IPS-NIHi7 (cell line): ENCODE measurements at regions not wholly inside any gene's neighbourhood (a gene's known extent, or its start where the extent isn't known, plus 50 kb on each side); places are given as distances from the start of the nearest gene placed in this dataset.
"Not testable (repeated sequence)": the region's sequence is repeated elsewhere in the genome, so short reads cannot be mapped to it uniquely, and the experiment has no call there.

Experiments used
- DNase-seq: peaks from one replicate; pipeline ENCODE4 v3.0.0; 2012; ENCODE audit warnings: mixed read lengths; ENCODE audit errors: extremely low spot score

DNA sequence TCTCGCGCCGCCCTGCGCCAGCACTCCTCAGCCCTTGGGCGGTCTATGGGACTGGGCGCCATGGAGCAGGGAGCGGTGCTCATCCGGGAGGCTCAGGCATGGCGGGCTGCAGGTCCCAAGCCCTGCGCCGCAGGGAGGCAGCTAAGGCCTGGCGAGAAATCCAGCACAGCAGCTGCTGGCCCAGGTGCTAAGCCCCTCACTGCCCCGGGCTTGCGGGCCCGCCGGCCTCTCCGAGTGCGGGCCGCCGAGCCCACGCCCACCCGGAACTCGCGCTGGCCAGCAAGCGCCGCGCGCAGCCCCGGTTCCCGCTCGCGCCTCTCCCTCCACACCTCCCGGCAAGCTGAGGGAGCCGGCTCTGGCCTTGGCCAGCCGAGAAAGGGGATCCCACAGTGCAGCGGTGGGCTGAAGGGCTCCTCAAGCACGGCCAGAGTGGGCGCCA lies 1517.2 kb downstream of the GRIK2 start:
- not testable (repeated sequence) for DNase-seq

GRCh38 chr6:102907181-102907580 lies 1513.7 kb downstream of the GRIK2 start:
- no peak for DNase-seq

DNA sequence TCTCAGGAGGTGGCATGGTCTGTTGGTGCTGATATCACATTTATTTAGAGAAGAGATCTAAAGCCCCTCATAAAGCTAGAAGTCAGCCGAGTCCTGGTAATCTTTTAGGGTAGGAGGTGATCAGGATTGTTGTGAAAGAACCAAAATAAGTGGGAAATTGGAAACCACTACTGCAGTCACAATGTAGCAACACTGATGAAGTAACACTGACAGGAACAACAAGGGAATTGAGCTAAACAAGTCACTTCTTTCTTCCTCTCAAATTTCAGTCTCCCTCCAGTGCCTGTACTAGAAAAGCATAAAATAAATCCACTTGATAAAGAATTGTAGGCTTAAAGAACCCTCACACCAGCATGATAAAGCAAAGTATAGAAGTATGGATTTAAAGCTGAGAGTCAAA lies 1509.0 kb downstream of the GRIK2 start:
- DNase-seq, result no peak

DNA sequence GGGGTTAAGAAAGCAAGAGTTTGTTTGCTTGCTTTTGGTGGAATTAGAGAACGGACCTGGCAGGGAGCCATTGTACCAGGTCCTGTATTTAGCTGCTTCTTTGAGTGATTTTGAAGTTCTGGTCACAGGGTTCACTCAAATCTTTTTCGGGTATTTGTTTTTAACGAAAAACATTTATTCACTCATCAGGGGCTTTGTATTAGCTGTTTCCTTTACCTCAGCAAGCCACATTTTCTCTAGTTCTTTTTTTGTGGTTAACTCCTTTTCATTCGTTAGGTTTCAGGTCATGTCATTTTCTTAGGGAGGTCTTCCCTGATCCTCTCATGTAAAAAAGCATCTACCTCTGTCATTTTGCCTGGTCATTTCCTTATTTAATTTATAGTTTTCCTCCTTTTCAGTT lies 1502.2 kb downstream of the GRIK2 start:
- DNase-seq, result no peak

- no peak for DNase-seq
These were observed 1491.7 kb downstream of the GRIK2 start for GRCh38 chr6:102885165-102885564.

DNA sequence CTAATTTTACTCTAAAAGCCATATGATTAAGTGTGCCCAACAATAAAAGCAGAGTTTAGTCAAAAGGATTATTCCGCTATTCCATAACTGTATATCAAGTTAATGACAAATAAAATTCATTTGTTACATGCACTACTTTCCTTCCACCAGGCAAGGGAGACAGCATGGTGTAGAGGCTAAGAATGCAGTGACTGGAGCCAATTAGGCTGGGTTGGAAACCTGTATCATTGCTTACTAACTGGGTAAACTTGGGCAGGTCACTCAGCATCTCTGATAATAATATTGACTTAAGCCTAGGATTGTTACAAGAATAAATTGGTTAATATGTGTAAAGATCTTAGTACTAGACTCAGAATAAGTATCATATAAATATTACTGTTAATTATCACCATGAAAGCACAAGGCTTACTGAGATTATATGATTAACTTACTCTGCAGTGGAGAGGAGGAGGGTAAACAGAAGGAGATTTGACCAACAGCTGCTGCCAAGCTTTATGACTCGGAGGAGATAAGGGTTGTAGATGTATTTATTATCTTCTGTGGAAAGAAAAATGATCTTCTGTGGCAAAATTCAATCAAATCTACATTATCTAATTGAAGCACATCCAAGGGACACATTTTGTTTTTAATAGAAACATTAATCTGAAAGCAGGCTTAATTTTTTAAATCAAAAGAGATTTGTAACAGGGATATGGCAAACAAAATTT lies 1459.9 kb downstream of the GRIK2 start:
- no peak for DNase-seq

- no peak for DNase-seq
These were observed 1455.3 kb downstream of the GRIK2 start for GRCh38 chr6:102848796-102849195.

DNA sequence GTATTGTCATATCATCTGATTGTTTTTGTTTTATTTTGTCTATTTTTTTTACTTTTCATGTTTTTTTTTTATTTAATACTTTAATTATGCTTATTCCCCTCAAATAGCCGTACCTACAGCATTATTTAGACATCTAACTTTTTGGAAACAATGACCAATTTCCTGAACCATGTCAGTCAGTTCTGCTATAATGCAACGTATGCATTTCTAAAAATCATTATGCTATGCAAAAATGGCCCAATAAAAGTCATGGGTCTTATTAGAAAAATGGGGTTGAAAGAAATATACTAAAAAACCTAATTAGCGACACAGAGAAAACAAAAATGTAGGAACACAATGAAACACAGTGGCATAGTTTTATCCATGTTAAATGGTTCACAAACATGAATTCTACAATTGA lies 1454.7 kb downstream of the GRIK2 start:
- no peak for DNase-seq

- no peak for DNase-seq
These were observed 1447.6 kb downstream of the GRIK2 start for GRCh38 chr6:102841060-102841459.

DNA sequence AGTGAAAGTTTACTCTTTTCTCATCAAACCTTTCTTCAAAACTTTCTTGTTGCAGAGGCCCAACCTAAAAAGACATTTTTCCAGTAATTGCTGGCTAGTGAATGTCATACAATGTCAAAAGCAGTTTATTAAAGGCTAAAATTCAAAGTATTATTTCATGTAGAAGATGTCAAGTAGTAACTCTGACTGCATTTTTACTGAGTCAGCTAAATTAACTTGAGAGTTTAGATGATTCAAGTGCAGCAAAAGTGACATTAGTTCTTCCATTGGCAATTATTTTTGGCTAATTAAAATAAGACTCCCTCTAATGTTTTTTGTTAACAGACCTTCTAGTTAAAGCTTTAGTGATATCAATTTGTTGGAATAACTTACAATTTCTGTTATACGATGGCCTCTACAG lies 1438.5 kb downstream of the GRIK2 start:
- no peak for DNase-seq

DNA sequence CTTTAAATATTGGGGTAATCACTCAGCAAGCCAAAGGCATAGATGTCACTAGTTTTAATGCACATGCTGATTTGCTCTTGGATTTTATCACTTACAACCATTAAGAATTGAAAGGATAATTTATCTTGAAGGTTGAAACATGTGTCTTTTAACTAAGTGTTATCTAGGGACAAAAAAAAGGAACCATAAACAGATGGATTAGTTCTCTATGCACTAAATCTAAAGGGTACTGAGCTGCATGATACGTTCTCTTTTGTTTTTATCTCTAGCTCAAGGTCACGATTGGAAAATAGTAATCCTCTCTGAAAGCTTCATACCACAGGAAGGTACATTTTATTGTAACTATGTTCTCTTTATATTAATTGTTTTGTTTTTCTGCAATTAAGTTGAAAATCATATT lies 1426.6 kb downstream of the GRIK2 start:
- no peak for DNase-seq

DNA sequence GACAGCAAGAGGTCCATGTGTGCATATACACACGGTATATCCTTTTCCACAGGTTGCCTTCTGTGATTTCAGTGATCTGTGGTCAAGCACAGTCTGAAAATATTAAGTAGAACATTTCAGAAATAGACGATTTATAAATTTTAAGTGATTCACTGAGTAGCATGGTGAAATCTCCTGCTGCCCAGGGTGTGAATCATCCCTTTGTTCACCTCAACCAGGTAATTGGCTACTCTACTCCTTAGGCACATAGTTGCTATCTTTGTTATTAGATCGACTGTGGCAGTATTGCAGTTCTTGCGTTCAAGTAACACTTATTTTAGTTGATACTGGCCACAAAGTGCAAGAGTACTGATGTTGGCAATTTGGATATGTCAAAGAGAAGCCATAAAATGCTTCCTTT lies 1421.7 kb downstream of the GRIK2 start:
- no peak for DNase-seq

GRCh38 chr6:102813489-102814275 lies 1420.2 kb downstream of the GRIK2 start:
- no peak for DNase-seq

GRCh38 chr6:102812242-102812641 lies 1418.7 kb downstream of the GRIK2 start:
- DNase-seq, result no peak

DNA sequence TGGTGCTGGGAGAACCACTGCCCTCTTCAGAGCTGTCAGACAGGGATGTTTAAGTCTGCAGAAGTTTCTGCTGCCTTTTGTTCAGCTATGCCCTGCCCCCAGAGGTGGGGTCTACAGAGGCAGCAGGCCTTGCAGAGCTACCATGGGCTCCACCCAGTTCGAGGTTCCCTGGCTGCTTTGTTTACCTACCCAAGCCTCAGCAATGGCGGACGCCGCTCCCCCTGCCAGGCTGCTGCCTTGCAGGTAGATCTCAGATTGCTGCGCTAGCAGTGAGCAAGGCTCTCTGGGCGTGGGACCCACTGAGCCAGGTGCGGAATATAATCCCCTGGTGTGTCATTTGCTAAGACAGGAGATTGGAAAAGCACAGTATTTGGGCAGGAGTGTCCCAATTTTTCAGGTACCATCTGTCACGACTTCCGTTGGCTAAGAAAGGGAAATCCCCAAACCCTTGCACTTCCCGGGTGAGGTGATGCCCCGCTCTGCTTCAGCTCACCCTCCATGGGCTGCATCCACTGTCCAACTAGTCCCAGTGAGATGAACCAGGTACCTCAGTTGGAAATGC lies 1415.5 kb downstream of the GRIK2 start:
- DNase-seq, result not testable (repeated sequence)

DNA sequence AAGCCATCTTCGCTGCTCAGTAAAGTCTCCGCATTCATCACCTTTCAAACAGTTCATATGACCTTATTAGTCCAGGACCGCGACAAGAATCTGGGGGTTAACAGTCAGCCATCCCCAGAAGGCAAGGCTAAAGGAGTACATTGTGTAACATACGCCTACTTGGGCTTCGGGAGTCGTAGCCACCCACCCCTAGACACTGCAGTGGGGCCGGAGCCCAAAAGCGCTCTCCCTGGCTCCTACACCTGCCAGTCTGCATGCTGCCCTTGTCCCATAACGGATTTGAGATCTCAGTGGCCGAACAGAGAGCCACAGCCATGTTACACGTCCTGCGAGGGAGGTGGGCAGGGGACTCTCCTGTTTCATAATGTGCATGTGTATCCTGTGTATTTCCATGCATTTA lies 1405.5 kb downstream of the GRIK2 start:
- DNase-seq, result no peak

GRCh38 chr6:102798636-102799035 lies 1405.1 kb downstream of the GRIK2 start:
- peak; percentile 68 for DNase-seq

DNA sequence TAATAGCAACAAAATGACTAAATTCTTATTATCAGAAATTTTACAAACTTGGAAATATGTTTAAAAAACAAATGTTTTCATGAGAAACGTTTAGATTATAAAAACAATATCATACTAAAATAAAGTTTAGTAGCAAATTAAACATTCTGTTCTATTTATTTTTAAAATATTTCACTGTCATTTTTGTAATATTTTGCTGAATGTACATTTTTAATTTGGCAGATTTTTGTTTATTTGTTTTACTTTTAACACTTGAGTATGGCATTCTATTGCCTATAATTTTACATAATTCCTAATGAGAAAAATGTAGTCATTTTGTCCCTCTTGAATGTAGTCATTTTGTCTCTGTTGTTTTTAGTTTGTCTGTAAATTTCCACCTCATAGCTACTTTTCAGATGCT lies 1400.2 kb downstream of the GRIK2 start:
- DNase-seq, result no peak

DNA sequence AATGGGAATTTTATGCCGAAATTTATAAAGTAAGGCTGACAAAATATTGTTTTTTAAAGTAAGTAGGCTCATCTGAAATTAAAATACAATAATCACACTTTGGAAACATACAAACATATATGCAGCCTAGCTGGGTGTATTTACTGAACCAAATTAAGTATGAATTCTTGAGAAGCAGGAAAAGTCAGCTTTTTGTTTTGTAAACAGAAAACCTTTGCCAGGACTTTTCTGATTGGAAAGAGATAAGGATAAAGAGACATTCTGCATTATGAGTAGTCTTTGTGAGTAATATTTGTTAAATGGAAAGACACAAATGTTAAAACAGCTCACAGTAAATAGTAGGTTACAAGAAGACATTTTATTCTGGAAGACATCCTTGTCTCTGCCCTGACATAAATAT lies 1380.8 kb downstream of the GRIK2 start:
- no peak for DNase-seq

DNA sequence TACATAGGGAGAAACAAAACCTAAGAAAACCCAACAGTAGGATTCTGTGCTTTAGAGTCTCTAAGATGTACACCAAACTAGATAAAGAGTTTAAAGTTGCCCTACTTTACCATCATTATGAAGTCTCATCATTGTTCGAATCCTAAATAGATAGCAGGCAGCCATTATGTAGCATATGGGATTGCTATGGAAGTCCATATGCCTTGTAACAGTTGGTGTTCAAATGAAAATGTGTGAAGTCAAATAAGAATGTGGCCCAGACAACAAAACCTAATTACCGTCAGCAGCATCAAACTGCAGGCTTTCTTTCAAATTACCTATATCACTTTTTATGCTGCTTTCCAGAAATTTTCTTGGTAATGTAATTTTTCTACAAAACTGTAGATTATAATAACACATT lies 1380.1 kb downstream of the GRIK2 start:
- DNase-seq, result no peak

- no peak for DNase-seq
These were observed 1373.5 kb downstream of the GRIK2 start for GRCh38 chr6:102766963-102767362.

DNA sequence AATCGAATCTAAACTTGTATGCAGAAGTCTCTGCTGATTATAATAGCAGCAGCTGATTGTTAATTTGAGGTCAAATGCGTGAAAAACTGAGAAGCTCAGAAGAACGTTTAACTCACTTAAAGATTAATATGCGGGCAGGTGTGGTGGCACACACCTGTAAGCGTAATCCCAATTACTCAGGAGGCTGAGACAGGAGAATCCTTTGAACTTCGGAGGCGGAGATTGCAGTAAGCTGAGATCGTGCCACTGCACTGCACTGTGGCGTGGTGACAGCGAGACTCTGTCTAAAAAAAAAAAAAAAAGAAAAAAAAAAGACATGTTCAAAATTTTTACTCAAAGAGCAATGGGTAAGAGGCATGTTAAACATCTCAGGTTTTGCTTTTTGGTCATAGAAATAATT lies 1370.8 kb downstream of the GRIK2 start:
- no peak for DNase-seq

GRCh38 chr6:102763891-102764290 lies 1370.4 kb downstream of the GRIK2 start:
- no peak for DNase-seq
